ENCODE measurements at regions not wholly inside any gene's neighbourhood (a gene's known extent, or its start where the extent isn't known, plus 50 kb on each side); places are given as distances from the start of the nearest gene placed in this dataset.

DNA sequence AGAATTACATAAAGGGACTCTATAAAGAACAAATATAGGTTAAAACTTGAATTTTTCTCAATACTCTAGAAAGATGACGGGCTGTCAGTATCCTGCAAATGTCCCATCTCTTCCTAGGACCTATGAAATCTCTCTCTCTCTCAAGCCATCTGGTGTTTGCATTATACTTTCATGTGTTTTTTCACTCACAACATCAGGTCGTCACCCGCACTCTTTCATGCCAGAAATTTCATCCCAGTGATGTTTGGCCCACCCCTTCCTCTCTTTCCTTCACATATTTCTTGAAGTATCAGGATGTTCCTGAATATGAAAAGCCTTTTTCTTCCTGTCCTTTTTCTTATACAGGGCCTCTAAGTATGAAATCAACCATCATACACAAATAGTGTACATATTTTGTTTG, 63.3 kb upstream of the GAS1 start:
- TF ChIP-seq, protein P1, sequence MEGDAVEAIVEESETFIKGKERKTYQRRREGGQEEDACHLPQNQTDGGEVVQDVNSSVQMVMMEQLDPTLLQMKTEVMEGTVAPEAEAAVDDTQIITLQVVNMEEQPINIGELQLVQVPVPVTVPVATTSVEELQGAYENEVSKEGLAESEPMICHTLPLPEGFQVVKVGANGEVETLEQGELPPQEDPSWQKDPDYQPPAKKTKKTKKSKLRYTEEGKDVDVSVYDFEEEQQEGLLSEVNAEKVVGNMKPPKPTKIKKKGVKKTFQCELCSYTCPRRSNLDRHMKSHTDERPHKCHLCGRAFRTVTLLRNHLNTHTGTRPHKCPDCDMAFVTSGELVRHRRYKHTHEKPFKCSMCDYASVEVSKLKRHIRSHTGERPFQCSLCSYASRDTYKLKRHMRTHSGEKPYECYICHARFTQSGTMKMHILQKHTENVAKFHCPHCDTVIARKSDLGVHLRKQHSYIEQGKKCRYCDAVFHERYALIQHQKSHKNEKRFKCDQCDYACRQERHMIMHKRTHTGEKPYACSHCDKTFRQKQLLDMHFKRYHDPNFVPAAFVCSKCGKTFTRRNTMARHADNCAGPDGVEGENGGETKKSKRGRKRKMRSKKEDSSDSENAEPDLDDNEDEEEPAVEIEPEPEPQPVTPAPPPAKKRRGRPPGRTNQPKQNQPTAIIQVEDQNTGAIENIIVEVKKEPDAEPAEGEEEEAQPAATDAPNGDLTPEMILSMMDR (IDR thresholded peaks at IDR 0.05), result no peak
- TF ChIP-seq POLR2A (IDR thresholded peaks at IDR 0.05) (no peak), EP300 (IDR thresholded peaks at IDR 0.05) (no peak)

Measured in stomach (tissue), 4 donors.